Tibial artery (tissue), 4 donors: ENCODE measurements at regions not wholly inside any gene's neighbourhood (a gene's known extent, or its start where the extent isn't known, plus 50 kb on each side); places are given as distances from the start of the nearest gene placed in this dataset.

Source experiments
- DNase-seq, 2 donors: peaks; one replicate each; pipeline ENCODE4 v3.0.0-alpha.2; 2019
- H3K27ac ChIP-seq, 2 donors: fragments of 200-600 bp; sonication (generic) in 1 of 2; 1 replicate in 1 of 2; 2 replicates in 1 of 2; pipeline ENCODE4 v1.5.1; 2018 to 2019; ENCODE audit warnings: mild to moderate bottlenecking in 1 of 2
- H3K27me3 ChIP-seq, 2 donors: fragments of 200-600 bp; sonication (generic) in 1 of 2; one replicate each; pipeline versions ENCODE4 v1.5.1 to v1.6.0; 2016 to 2019
- H3K36me3 ChIP-seq, 3 donors: fragments of 200-600 bp; sonication (generic) in 2 of 3; one replicate each; pipeline ENCODE4 v1.5.1; 2016 to 2019; ENCODE audit warnings: mild to moderate bottlenecking in 2 of 3
- H3K4me1 ChIP-seq, 4 donors: fragments of 200-600 bp; sonication (generic) in 2 of 4; 1 replicate in 3 of 4; 2 replicates in 1 of 4; pipeline ENCODE4 v1.5.1; 2016 to 2019
- H3K4me3 ChIP-seq, 2 donors: fragments of 200-600 bp; sonication (generic) in 1 of 2; 1 replicate in 1 of 2; 2 replicates in 1 of 2; pipeline ENCODE4 v1.5.1; 2018 to 2019; ENCODE audit warnings: mild to moderate bottlenecking in 2 of 2
- H3K9me3 ChIP-seq, 3 donors: fragments of 200-600 bp; sonication (generic) in 1 of 3; one replicate each; pipeline ENCODE4 v1.5.1; 2016 to 2019
- intact Hi-C: fragments of 100-400 bp; cut with DNase I; formaldehyde crosslinking; loops from one replicate; pipeline ENCODE4 v1.15.0; 2023; ENCODE audit warnings: low total_unique reads
- TF ChIP-seq, protein P1 (sequence below), 2 experiments: fragments of 200-600 bp in 1 of 2; fragments of 450-650 bp in 1 of 2; IDR thresholded peaks; one replicate each; pipeline ENCODE4 v1.5.1; 2017 to 2019; ENCODE audit warnings: antibody characterized with exemption in 2 of 2, mild to moderate bottlenecking in 1 of 2, moderate library complexity in 1 of 2

GRCh38 chrX:46211079-46211478 is 334.1 kb downstream of the ZNF674 start:
- Histone ChIP-seq H3K27me3 (no peaks in the 10 kb centered on the region), H3K4me1 (peaks cover 0 to 26% (median 0%) of the 10 kb centered on the region in 4 donors), H3K4me3 (no peak overlapping the region), H3K9me3 (no peaks in the 10 kb centered on the region), H3K36me3 (no peaks in the 10 kb centered on the region), H3K27ac (no peak overlapping the region)
- TF ChIP-seq, protein P1, sequence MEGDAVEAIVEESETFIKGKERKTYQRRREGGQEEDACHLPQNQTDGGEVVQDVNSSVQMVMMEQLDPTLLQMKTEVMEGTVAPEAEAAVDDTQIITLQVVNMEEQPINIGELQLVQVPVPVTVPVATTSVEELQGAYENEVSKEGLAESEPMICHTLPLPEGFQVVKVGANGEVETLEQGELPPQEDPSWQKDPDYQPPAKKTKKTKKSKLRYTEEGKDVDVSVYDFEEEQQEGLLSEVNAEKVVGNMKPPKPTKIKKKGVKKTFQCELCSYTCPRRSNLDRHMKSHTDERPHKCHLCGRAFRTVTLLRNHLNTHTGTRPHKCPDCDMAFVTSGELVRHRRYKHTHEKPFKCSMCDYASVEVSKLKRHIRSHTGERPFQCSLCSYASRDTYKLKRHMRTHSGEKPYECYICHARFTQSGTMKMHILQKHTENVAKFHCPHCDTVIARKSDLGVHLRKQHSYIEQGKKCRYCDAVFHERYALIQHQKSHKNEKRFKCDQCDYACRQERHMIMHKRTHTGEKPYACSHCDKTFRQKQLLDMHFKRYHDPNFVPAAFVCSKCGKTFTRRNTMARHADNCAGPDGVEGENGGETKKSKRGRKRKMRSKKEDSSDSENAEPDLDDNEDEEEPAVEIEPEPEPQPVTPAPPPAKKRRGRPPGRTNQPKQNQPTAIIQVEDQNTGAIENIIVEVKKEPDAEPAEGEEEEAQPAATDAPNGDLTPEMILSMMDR (IDR thresholded peaks at IDR 0.05) = no peak
- DNase-seq = no peak
- intact Hi-C loops = no loop called here

DNA sequence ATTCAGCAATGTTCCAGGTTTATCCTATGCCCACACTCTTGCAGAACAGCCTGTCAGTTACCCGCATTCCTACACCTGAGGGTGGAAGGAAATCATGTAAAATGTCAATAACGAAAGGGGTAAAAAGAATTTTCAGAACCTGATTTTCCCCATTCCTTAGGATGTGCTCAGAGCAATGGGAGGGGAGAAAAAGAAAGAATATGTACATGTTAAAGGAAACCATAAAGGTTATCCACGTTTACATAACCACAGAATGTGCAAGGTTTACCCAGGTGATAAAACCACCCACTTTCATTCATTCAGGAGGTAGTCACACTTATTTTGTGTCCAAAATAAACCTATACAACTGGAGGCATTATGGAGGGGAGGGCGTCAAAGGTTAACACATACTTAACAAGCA is 335.5 kb downstream of the ZNF674 start:
- no peak for DNase-seq
- Histone ChIP-seq H3K4me1 (peaks cover 0 to 16% (median 0%) of the 10 kb centered on the region in 4 donors), H3K27ac (no peak overlapping the region), H3K36me3 (no peaks in the 10 kb centered on the region), H3K27me3 (no peaks in the 10 kb centered on the region), H3K4me3 (no peak overlapping the region), H3K9me3 (no peaks in the 10 kb centered on the region)
- TF ChIP-seq, protein P1 (IDR thresholded peaks at IDR 0.05) = no peak
- intact Hi-C loops = no loop called here

DNA sequence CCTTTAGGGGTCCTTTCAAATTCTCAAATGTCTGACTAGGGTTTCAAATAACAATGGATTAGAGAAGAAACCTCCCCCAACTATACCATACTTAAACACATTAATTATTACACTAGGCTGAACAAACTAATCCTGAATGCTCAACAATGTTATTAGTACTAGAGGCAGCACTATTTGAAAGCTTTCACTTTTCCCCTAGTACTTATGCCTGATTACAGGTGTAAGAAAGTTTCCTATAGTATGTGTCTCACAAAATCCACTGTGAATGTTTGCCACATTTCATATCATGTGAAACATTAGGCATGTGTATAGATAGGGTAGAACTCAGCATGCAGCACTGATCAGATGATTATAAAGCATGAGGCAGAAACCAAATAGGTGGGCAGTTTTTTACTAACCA is 336.2 kb downstream of the ZNF674 start:
- H3K4me1 ChIP-seq = peaks cover 0 to 16% (median 0%) of the 10 kb centered on the region in 4 donors
- no peaks in the 10 kb centered on the region for H3K9me3 ChIP-seq
- peak overlapping the region in 1 of 2 donors; percentile 19 for H3K27ac ChIP-seq
- intact Hi-C loops = no loop called here
- H3K36me3 ChIP-seq = no peaks in the 10 kb centered on the region
- DNase-seq = no peak
- H3K4me3 ChIP-seq = no peak overlapping the region
- no peaks in the 10 kb centered on the region for H3K27me3 ChIP-seq
- TF ChIP-seq, protein P1 (IDR thresholded peaks at IDR 0.05) = no peak

GRCh38 chrX:46208225-46208854 is 336.9 kb downstream of the ZNF674 start:
- Histone ChIP-seq H3K4me1 (peaks cover 0 to 16% (median 0%) of the 10 kb centered on the region in 4 donors), H3K4me3 (no peak overlapping the region), H3K27me3 (no peaks in the 10 kb centered on the region), H3K27ac (peak overlapping the region in 1 of 2 donors; percentile 19), H3K36me3 (no peaks in the 10 kb centered on the region), H3K9me3 (no peaks in the 10 kb centered on the region)
- intact Hi-C loops = no loop called here
- TF ChIP-seq, protein P1 (IDR thresholded peaks at IDR 0.05) = no peak
- DNase-seq = no peak

DNA sequence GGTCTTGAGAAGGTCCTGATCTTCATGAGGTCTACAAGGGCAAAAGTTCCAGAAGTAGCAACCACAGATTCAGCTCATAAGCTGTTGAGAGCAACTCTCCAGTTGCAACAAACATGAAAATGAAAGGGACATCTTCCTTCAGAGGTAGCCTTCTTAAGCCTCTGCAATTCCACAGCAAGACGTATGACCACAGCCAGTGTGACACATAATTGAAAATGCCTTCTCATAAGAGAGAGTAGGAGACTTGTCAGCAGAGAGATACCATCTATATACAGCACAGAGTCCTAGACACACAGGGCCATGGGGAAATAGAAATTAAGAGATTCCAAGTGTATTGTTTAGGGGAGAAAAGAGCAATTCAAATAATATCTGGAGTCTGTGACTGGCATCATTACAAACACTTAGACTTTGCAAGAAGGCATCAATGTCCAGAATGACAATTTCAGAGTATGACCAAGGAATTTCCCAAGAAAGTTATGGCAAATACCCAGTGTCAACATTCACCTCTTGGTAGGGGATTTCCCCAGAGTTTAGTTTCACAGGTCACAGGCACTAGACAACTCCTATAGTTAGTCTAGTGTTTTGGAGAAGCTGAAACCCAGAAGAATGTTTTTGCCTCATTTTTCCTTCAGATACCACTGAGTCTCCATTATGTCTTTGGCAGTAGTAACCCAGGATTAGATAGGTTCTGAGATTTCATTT is 340.3 kb downstream of the ZNF674 start:
- Histone ChIP-seq H3K9me3 (no peaks in the 10 kb centered on the region), H3K27me3 (no peaks in the 10 kb centered on the region), H3K4me3 (no peak overlapping the region), H3K36me3 (no peaks in the 10 kb centered on the region), H3K4me1 (peaks cover 0 to 16% (median 0%) of the 10 kb centered on the region in 4 donors), H3K27ac (no peak overlapping the region)
- no peak for DNase-seq
- TF ChIP-seq, protein P1 (IDR thresholded peaks at IDR 0.05) = no peak
- intact Hi-C loops = no loop called here
